ENCODE measurements at regions not wholly inside any gene's neighbourhood (a gene's known extent, or its start where the extent isn't known, plus 50 kb on each side); places are given as distances from the start of the nearest gene placed in this dataset.

GRCh38 chr4:157888281-157888680, 284.5 kb downstream of the GASK1B start:
- H3K4me3 ChIP-seq (ENCODE audit: low read depth, low read length) = no peak overlapping the region
- TF ChIP-seq CTCF (IDR thresholded peaks at IDR 0.05; ENCODE audit: low read depth, low read length) = no peak
- no peak for DNase-seq (ENCODE audit: low read depth, low spot score)
- in situ Hi-C loops (cut with HindIII; ENCODE audit: low sequenced_read_pairs) = no loop called here

GRCh38 chr4:157887316-157887715, 285.5 kb downstream of the GASK1B start:
- no peak for TF ChIP-seq CTCF (IDR thresholded peaks at IDR 0.05; ENCODE audit: low read depth, low read length)
- in situ Hi-C loops (cut with HindIII; ENCODE audit: low sequenced_read_pairs) = no loop called here
- no peak overlapping the region for H3K4me3 ChIP-seq (ENCODE audit: low read depth, low read length)
- DNase-seq (ENCODE audit: low read depth, low spot score) = no peak

GRCh38 chr4:157886645-157887044, 286.2 kb downstream of the GASK1B start:
- DNase-seq (ENCODE audit: low read depth, low spot score) = no peak
- no peak for TF ChIP-seq CTCF (IDR thresholded peaks at IDR 0.05; ENCODE audit: low read depth, low read length)
- in situ Hi-C loops (cut with HindIII; ENCODE audit: low sequenced_read_pairs) = no loop called here
- H3K4me3 ChIP-seq (ENCODE audit: low read depth, low read length) = no peak overlapping the region

- no peak for TF ChIP-seq CTCF (IDR thresholded peaks at IDR 0.05; ENCODE audit: low read depth, low read length)
- no peak overlapping the region for H3K4me3 ChIP-seq (ENCODE audit: low read depth, low read length)
- in situ Hi-C loops (cut with HindIII; ENCODE audit: low sequenced_read_pairs) = no loop called here
- no peak for DNase-seq (ENCODE audit: low read depth, low spot score)
Observed at GRCh38 chr4:157885811-157886210, 287.0 kb downstream of the GASK1B start.

- TF ChIP-seq CTCF (IDR thresholded peaks at IDR 0.05; ENCODE audit: low read depth, low read length) = no peak
- in situ Hi-C loops (cut with HindIII; ENCODE audit: low sequenced_read_pairs) = no loop called here
- no peak for DNase-seq (ENCODE audit: low read depth, low spot score)
- H3K4me3 ChIP-seq (ENCODE audit: low read depth, low read length) = no peak overlapping the region
Observed at GRCh38 chr4:157882901-157883300, 289.9 kb downstream of the GASK1B start.

- H3K4me3 ChIP-seq (ENCODE audit: low read depth, low read length) = no peak overlapping the region
- TF ChIP-seq CTCF (IDR thresholded peaks at IDR 0.05; ENCODE audit: low read depth, low read length) = no peak
- DNase-seq (ENCODE audit: low read depth, low spot score) = no peak
- in situ Hi-C loops (cut with HindIII; ENCODE audit: low sequenced_read_pairs) = no loop called here
Observed at GRCh38 chr4:157880761-157881160, 292.1 kb downstream of the GASK1B start.

GRCh38 chr4:157854819-157855218, 318.0 kb downstream of the GASK1B start:
- DNase-seq (ENCODE audit: low read depth, low spot score) = no peak
- no peak for TF ChIP-seq CTCF (IDR thresholded peaks at IDR 0.05; ENCODE audit: low read depth, low read length)
- in situ Hi-C loops (cut with HindIII; ENCODE audit: low sequenced_read_pairs) = no loop called here
- no peak overlapping the region for H3K4me3 ChIP-seq (ENCODE audit: low read depth, low read length)

Measured in astrocyte of the spinal cord (primary cell).